ENCODE measurements at regions not wholly inside any gene's neighbourhood (a gene's known extent, or its start where the extent isn't known, plus 50 kb on each side); places are given as distances from the start of the nearest gene placed in this dataset.
"Not testable (repeated sequence)": the region's sequence is repeated elsewhere in the genome, so short reads cannot be mapped to it uniquely, and the experiment has no call there.

DNA sequence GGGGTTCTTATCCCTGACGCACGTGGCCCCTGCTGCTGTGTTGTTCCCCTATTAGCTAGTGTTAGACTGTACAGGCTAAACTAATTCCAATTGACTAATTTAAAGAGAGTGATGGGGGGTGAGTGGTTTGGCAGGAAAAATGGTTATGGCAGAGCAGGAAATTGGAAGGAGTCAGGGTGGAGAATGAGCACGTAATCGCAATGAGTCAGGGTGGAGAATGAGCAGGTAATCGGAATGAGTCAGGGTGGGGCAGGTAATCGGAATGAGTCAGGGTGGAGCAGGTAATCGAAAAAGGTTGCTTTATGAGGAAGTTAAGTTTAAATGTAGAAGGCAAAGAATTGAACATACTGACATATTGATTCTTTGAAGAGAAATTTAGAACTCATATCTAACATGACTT is 1002.6 kb upstream of the HS3ST1 start:
- not testable (repeated sequence) for DNase-seq

GRCh38 chr4:12421364-12421763 is 992.7 kb upstream of the HS3ST1 start:
- no peak for DNase-seq

- no peak for DNase-seq
These were observed 988.1 kb upstream of the HS3ST1 start for GRCh38 chr4:12416755-12417154.

DNA sequence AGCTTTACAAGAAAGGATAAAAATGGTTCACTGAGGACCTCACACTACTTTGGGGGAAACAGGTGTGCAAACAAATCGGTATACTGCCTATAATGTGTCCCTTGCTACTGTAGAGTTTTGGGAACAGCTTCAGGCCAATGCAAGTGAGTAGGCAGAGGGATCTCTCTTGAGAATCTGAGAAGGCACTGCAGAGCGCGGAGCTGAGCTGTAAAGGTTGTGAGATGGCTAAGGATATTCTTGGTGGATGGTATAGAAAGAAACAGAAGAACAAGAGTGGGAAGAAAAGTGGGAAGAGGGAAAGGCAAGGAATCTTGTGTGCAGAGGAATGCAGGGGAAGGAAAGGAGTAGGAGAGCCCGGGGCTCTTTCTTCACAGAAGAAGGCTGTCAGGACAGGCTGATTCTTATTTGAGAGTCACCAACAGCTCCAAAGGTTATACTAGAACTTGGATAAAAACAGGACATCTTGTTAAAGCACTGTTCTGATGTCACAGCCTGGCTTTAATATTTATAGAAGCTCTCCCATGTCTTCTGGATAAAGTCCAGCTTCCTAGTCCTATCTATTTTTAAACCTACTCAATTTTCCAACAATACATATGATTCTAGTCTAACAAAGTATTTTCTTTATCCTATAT is 985.6 kb upstream of the HS3ST1 start:
- no peak for DNase-seq

DNA sequence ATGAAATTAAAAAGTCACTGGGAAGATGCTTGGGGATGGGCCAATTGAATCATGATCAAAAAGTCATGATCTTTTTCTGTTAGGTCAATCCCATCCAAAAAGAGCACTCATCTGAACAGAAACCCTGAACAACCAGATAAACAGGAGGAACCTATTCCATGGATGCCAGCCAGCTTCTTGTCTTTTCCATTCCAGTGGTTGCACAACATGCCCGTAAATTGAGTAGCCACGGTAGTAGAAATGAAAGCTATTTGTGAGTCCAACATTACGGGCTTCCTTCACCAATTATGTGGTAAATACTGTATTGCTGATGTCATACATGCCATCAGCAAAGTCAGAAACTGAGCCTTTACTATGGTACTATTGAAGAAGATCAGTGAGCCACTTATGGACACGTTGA is 982.4 kb upstream of the HS3ST1 start:
- DNase-seq, result no peak

- DNase-seq, result peak in 1 of 2 donors; percentile 1
These were observed 981.0 kb upstream of the HS3ST1 start for GRCh38 chr4:12409507-12410190.

DNA sequence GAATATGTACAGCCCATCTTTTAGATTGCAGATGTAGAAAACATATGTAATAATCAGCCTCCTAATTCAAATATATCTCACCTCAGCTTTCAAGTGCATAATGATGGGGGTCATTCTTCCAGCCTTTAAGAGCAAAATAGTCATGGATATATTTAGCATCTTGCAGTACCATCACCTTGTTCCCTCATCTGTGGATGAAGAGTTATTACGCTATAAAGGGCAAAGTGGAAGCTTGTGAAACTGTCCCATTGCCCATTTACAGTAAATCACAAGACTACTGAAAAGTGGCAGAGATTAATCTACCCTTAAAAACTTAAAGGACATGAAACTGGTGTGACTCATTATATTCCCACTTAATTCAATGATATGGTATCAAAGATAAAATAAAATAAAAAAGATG is 979.7 kb upstream of the HS3ST1 start:
- no peak for DNase-seq

DNA sequence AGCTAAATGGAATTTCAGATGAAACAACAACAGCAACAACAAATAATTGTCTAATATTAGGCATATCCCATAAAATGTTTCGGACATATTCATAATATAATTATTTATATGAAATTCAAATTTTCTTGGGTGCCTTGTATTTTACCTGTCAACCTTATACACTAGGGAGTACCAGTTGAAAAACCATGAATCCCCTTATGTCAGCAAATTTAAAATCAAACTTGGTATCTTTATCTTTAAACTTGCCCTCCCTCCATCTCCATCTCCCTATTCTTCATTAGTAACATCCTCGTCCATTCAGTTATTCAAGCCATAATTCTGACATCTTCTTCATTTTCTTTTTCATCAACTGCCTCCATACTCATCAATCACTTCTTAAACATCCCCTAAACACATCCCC is 974.5 kb upstream of the HS3ST1 start:
- DNase-seq, result no peak

DNA sequence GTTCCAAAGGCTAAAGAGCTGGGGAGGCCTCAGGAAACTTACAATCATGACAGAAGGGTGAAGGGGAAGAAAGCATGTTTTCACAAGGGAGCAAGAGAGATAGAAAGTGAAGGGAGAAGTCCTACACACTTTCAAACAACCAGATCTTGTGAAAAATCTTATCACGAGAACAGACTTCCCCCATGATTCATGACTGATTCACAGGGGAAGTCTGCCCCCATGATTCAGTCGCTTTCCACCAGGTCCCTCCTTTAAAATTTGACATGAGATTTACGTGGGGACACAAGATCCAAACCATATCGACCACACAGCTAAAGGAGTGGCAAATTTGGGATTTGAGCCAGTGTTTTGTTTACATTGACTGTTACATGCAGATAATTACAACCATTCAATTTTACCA is 971.1 kb upstream of the HS3ST1 start:
- DNase-seq, result no peak

- DNase-seq, result no peak
These were observed 965.1 kb upstream of the HS3ST1 start for GRCh38 chr4:12393631-12394262.

GRCh38 chr4:12389604-12390003 is 960.9 kb upstream of the HS3ST1 start:
- no peak for DNase-seq

GRCh38 chr4:12382567-12382966 is 953.9 kb upstream of the HS3ST1 start:
- DNase-seq, result no peak

DNA sequence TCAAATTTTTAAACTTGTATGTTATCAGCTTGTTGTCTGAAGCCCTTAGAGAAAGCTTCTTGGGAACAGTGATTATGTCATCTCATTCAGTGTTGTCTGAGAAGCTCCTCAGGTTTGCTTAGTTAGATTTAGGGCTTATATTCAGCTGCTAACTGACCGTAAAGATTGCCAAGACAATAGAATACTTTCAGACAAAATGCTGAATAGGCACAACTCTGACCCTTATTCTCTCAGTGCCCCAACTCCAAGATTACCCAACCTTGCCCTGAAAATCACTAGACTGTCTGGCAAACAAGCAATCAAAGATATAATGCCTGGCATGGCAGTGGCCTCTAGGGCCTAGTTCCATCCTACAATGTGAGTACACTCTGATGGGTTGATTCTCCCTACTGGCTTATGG is 950.5 kb upstream of the HS3ST1 start:
- DNase-seq, result no peak

DNA sequence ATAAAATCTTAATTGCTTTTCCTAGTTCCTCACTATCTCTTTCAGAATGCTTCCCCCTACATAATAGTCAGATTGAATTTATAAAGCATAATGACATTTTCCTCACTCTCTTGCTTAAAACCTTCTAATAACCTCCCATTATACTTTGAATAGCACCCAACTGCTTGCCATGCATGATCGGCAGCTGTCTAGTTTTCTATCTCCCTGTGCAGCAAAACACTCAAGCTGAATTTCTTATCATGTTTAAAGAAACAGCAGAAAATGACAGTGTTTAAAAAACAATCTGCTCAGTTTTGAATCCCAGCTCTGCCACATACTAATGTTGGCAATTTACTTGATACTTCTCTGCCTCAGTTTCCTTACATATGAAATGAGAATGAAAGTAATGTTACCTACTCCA is 947.1 kb upstream of the HS3ST1 start:
- DNase-seq, result no peak

- not testable (repeated sequence) for DNase-seq
These were observed 937.2 kb upstream of the HS3ST1 start for GRCh38 chr4:12365869-12366268.

DNA sequence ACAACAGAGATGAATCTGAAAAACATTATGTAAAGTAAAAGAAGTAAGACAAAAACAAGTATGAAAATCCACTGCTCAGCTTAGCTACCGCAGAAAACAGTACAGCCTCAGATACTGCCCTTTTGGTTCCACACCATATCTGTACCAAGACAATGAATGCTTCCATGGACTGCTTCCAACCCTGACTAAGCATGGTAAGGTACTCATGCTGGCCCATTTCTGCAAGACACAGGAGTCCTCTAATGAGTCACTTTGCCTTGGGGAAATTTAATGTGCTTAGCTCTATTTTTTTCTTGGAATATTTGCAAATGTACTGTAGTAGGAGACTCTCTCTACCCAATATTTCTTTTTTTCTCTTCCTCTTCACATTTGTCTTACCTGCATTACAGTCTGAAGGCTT is 931.7 kb upstream of the HS3ST1 start:
- no peak for DNase-seq

- DNase-seq, result no peak
These were observed 930.7 kb upstream of the HS3ST1 start for GRCh38 chr4:12359420-12359819.

GRCh38 chr4:12333083-12333482 is 904.4 kb upstream of the HS3ST1 start:
- DNase-seq, result not testable (repeated sequence)

GRCh38 chr4:12324965-12325364 is 896.3 kb upstream of the HS3ST1 start:
- DNase-seq, result no peak

DNA sequence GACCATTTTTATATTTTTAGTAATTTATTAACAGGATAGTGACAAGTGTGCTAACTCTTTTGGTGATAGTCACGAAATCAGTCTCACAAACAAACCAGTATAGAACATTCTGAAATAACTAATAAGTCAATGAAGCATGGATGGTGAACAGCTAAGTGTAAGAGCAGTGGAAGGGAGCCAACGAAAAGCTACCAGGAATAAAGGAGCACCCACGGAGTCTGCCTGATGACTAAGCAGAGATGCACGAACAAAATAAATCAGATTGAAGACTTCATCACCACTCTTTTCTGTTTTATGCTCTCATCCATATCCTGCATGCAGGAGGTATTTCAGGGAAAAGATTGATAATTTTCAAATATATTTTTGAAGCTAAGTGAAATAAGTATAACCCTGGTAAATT is 891.1 kb upstream of the HS3ST1 start:
- no peak for DNase-seq

GRCh38 chr4:12304905-12305304 is 876.2 kb upstream of the HS3ST1 start:
- DNase-seq, result no peak

- no peak for DNase-seq
These were observed 867.7 kb upstream of the HS3ST1 start for GRCh38 chr4:12296366-12296765.

DNA sequence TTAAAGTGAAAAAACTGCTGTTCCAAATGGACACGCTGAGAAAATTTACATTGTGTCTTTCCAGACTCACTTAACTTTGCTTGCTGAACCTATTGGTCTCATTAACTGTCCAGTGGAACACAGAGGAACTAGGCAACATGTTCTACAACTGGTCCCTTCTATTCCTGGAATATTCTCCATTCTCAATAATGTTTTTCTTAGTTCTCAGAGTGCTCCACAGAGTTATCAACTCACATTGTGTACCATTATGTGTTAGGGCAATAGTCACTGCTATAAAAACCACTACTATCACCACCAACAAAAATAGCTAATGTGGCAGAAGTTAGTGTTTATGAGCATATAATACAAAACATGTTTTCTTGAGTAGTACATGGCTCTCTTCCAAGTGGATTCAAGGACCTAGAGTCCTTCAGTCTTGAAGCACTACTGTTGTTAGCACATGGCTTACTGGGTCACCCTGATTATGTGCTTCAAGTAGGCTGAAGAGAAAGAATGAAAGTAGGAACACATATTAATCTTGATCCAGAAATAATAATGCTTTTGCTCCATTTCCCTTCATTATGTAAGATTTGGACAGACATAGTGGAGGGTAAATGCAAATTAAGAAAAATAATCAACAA is 865.3 kb upstream of the HS3ST1 start:
- DNase-seq, result no peak

GRCh38 chr4:12286351-12286750 is 857.7 kb upstream of the HS3ST1 start:
- DNase-seq, result no peak

All from inflammatory macrophage (primary cell).